GM12878 (cell line): ENCODE measurements at regions not wholly inside any gene's neighbourhood (a gene's known extent, or its start where the extent isn't known, plus 50 kb on each side); places are given as distances from the start of the nearest gene placed in this dataset.

Experiments used
- ATAC-seq: fragments of 200-7000 bp; cut with Tn5 transposase; 3 replicates; pipeline ENCODE4 v1.9.1; 2020; ENCODE audit warnings: mild to moderate bottlenecking, moderate library complexity
- BruUV-seq: library from RNA; stranded (reverse); fragments of 400-500 nt; replicated peaks from 2 replicates; lab custom pipeline; 2021; lab: Mats Ljungman, UMichigan
- CTCF ChIA-PET: fragments of 300-600 bp; sonication (Branson Sonifier 250); formaldehyde crosslinking; extraction: SDS; loops from one replicate; lab custom pipeline; 2021; ENCODE audit warnings: inconsistent platforms; lab: Yijun Ruan, JAX
- POLR2A ChIA-PET: fragments of 350-600 bp; formaldehyde crosslinking; extraction: SDS; loops from one replicate; lab custom pipeline; 2021; ENCODE audit warnings: inconsistent platforms; lab: Charles Lee
- RAD21 ChIA-PET: fragments of 300-600 bp; sonication (Branson Sonifier 250); formaldehyde crosslinking; loops from one replicate; lab custom pipeline; 2023; ENCODE audit warnings: antibody characterized with exemption; ENCODE audit not compliant: unreplicated experiment; lab: Charles Lee
- SMC1A ChIA-PET: fragments of 300-600 bp; sonication (Branson Sonifier 250); formaldehyde crosslinking; loops from one replicate; lab custom pipeline; 2023; ENCODE audit not compliant: unreplicated experiment, uncharacterized antibody; lab: Charles Lee
- DNase-seq: peaks from one replicate; pipeline ENCODE4 v3.0.0-alpha.2; 2011; ENCODE audit warnings: low read depth, low spot score
- FAIRE-seq: peaks from 3 replicates; lab custom pipeline; 2011; peaks lifted over from hg19 to GRCh38; lab: Jason Lieb, UNC
- H2AFZ ChIP-seq: 2 replicates; pipeline ENCODE4 v1.6.0; 2011; ENCODE audit warnings: low read depth, low read length, control low read depth; ENCODE audit not compliant: control insufficient read depth
- H3K27ac ChIP-seq: 2 replicates; pipeline ENCODE4 v1.5.1; 2011; ENCODE audit warnings: control low read depth; ENCODE audit not compliant: control insufficient read depth, insufficient read depth
- H3K27me3 ChIP-seq, 2 experiments: replicated peaks in 1 of 2; 2 replicates each; pipeline versions ENCODE4 v1.6.0 to v1.6.1; 2011; ENCODE audit warnings: low read length in 1 of 2; ENCODE audit not compliant: control insufficient read depth in 2 of 2, insufficient read depth in 2 of 2
- H3K36me3 ChIP-seq, 2 experiments: 2 replicates each; pipeline ENCODE4 v1.5.1; 2011; ENCODE audit warnings: low read length in 1 of 2; ENCODE audit not compliant: control insufficient read depth in 2 of 2, insufficient read depth in 2 of 2
- H3K4me1 ChIP-seq: 2 replicates; pipeline ENCODE4 v1.6.1; 2011; ENCODE audit warnings: mild to moderate bottlenecking, low read length, moderate library complexity, mixed read lengths; ENCODE audit not compliant: control insufficient read depth, insufficient read depth
- H3K4me2 ChIP-seq: 2 replicates; pipeline ENCODE4 v1.6.0; 2011; ENCODE audit warnings: control low read depth; ENCODE audit not compliant: control insufficient read depth, insufficient read depth
- H3K4me3 ChIP-seq: fragments of 200-600 bp; sonication (generic); 2 replicates; pipeline ENCODE4 v1.5.1; 2016
- H3K79me2 ChIP-seq: 2 replicates; pipeline ENCODE4 v1.6.0; 2011; ENCODE audit warnings: low read length; ENCODE audit not compliant: control insufficient read depth, insufficient read depth
- H3K9ac ChIP-seq: 2 replicates; pipeline ENCODE4 v1.8.0; 2011; ENCODE audit warnings: low read length, control low read depth, mixed read lengths; ENCODE audit not compliant: control insufficient read depth, insufficient read depth
- H3K9me3 ChIP-seq: replicated peaks from 3 replicates; pipeline ENCODE4 v1.5.1; 2011; ENCODE audit warnings: mild to moderate bottlenecking, low read length; ENCODE audit not compliant: control insufficient read depth, insufficient read depth
- H4K20me1 ChIP-seq: 2 replicates; pipeline ENCODE4 v1.6.0; 2011; ENCODE audit not compliant: control insufficient read depth, insufficient read depth
- CREB1 ChIP-seq: IDR thresholded peaks from 2 replicates; pipeline ENCODE4 v1.6.1; 2012; ENCODE audit warnings: low read depth, mild to moderate bottlenecking, inconsistent platforms
- CREM ChIP-seq: IDR thresholded peaks from 2 replicates; pipeline ENCODE4 v1.6.1; 2014; ENCODE audit warnings: antibody characterized with exemption, low read depth
- NFXL1 ChIP-seq: fragments of 450-650 bp; IDR thresholded peaks from 2 replicates; pipeline ENCODE4 v1.6.1; 2017; ENCODE audit warnings: antibody characterized with exemption, mild to moderate bottlenecking, borderline replicate concordance
- YY1 ChIP-seq: IDR thresholded peaks from 2 replicates; pipeline ENCODE4 v1.6.1; 2011; ENCODE audit warnings: low read depth, mild to moderate bottlenecking, low read length
- ZBED1 ChIP-seq: IDR thresholded peaks from 2 replicates; pipeline ENCODE4 v1.6.1; 2016; ENCODE audit warnings: borderline replicate concordance
- ZBTB11 ChIP-seq: fragments of 450-650 bp; formaldehyde crosslinking; IDR thresholded peaks from 2 replicates; pipeline ENCODE4 v1.5.0; 2022; ENCODE audit warnings: mild to moderate bottlenecking, missing genetic modification characterization
- ZBTB33 ChIP-seq: fragments of 450-650 bp; IDR thresholded peaks from 2 replicates; pipeline ENCODE4 v1.6.1; 2017; ENCODE audit warnings: mild to moderate bottlenecking
- ZNF274 ChIP-seq: IDR thresholded peaks from one replicate; pipeline ENCODE4 v1.8.0; 2011; ENCODE audit not compliant: insufficient read length, insufficient read depth
- ZSCAN29 ChIP-seq: fragments of 450-650 bp; IDR thresholded peaks from 2 replicates; pipeline ENCODE4 v1.6.1; 2017; ENCODE audit warnings: mild to moderate bottlenecking, moderate library complexity
- WGBS: methylation state at CpG from one replicate; pipeline ENCODE4 v1.1.6; 2016; ENCODE audit warnings: low lambda C conversion rate; ENCODE audit not compliant: insufficient replicate concordance, insufficient coverage; ENCODE audit errors: missing lambda C conversion rate; 5-methylcytosine and 5-hydroxymethylcytosine counted together
- in situ Hi-C: fragments of 300-500 bp; cut with MboI; formaldehyde crosslinking; loops from 9 replicates; pipeline ENCODE4 v1.14.3; 2018; ENCODE audit warnings: mixed read lengths
- intact Hi-C: fragments of 100-400 bp; cut with micrococcal nuclease; formaldehyde crosslinking; loops from one replicate; pipeline ENCODE4 v1.14.2; 2022; ENCODE audit not compliant: unreplicated experiment
- TF ChIP-seq, protein P1 (sequence below): fragments of 450-650 bp; IDR thresholded peaks from 2 replicates; pipeline ENCODE4 v1.6.1; 2017; ENCODE audit warnings: borderline replicate concordance
- TF ChIP-seq, protein P2 (sequence below): fragments of 450-650 bp; IDR thresholded peaks from 2 replicates; pipeline ENCODE4 v1.6.1; 2016; ENCODE audit warnings: mild to moderate bottlenecking, moderate library complexity, borderline replicate concordance

GRCh38 chr5:124574521-124575436 lies 171.7 kb downstream of the ZNF608 start:
- H4K20me1 ChIP-seq = no peaks in the 10 kb centered on the region
- 60% methylated on average over 7 of the region's 7 CpGs for WGBS
- DNase-seq (no peak), ATAC-seq (no peak), FAIRE-seq (no peak)
- H3K9ac ChIP-seq = no peak overlapping the region
- no peak overlapping the region for H3K4me3 ChIP-seq
- H3K4me2 ChIP-seq = no peak overlapping the region
- intact Hi-C loops = no loop called here
- no peaks in the 10 kb centered on the region for H3K79me2 ChIP-seq
- SMC1A ChIA-PET = interaction anchor here (0.9 to 1.5 kb wide), 2 partner anchors 14 to 239 kb away, joined by 3 to 4 read pairs; no protein-coding TSS in a partner anchor
- POLR2A ChIA-PET = interaction anchor here (0.5 kb wide), 1 partner anchor 412 kb away, joined by 3 read pairs; no protein-coding TSS in a partner anchor
- peaks cover 4% of the 10 kb centered on the region; the same call in 1 of the 2 replicates for H3K4me1 ChIP-seq
- BruUV-seq = no TSS peak
- H3K36me3 ChIP-seq = no peaks in the 10 kb centered on the region
- CTCF ChIA-PET = interaction anchor here (1.1 kb wide), 1 partner anchor 72 kb away, joined by 4 read pairs; no protein-coding TSS in a partner anchor
- RAD21 ChIA-PET = no interaction called here
- in situ Hi-C loops = no loop called here
- H2AFZ ChIP-seq = no peak overlapping the region
- H3K27ac ChIP-seq = no peak overlapping the region
- no peaks in the 10 kb centered on the region for H3K27me3 ChIP-seq
- no peaks in the 10 kb centered on the region for H3K9me3 ChIP-seq
- TF ChIP-seq ZBTB33 = no peak
- TF ChIP-seq YY1 = no peak
- TF ChIP-seq ZBED1 = no peak
- no peak for TF ChIP-seq ZSCAN29
- no peak for TF ChIP-seq ZBTB11 (CRISPR knock-in tag)
- TF ChIP-seq NFXL1 = no peak
- TF ChIP-seq CREB1 = no peak
- TF ChIP-seq, protein P1, sequence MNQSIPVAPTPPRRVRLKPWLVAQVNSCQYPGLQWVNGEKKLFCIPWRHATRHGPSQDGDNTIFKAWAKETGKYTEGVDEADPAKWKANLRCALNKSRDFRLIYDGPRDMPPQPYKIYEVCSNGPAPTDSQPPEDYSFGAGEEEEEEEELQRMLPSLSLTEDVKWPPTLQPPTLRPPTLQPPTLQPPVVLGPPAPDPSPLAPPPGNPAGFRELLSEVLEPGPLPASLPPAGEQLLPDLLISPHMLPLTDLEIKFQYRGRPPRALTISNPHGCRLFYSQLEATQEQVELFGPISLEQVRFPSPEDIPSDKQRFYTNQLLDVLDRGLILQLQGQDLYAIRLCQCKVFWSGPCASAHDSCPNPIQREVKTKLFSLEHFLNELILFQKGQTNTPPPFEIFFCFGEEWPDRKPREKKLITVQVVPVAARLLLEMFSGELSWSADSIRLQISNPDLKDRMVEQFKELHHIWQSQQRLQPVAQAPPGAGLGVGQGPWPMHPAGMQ = no peak
- no peak for TF ChIP-seq ZNF274
- no peak for TF ChIP-seq CREM
- TF ChIP-seq, protein P2, sequence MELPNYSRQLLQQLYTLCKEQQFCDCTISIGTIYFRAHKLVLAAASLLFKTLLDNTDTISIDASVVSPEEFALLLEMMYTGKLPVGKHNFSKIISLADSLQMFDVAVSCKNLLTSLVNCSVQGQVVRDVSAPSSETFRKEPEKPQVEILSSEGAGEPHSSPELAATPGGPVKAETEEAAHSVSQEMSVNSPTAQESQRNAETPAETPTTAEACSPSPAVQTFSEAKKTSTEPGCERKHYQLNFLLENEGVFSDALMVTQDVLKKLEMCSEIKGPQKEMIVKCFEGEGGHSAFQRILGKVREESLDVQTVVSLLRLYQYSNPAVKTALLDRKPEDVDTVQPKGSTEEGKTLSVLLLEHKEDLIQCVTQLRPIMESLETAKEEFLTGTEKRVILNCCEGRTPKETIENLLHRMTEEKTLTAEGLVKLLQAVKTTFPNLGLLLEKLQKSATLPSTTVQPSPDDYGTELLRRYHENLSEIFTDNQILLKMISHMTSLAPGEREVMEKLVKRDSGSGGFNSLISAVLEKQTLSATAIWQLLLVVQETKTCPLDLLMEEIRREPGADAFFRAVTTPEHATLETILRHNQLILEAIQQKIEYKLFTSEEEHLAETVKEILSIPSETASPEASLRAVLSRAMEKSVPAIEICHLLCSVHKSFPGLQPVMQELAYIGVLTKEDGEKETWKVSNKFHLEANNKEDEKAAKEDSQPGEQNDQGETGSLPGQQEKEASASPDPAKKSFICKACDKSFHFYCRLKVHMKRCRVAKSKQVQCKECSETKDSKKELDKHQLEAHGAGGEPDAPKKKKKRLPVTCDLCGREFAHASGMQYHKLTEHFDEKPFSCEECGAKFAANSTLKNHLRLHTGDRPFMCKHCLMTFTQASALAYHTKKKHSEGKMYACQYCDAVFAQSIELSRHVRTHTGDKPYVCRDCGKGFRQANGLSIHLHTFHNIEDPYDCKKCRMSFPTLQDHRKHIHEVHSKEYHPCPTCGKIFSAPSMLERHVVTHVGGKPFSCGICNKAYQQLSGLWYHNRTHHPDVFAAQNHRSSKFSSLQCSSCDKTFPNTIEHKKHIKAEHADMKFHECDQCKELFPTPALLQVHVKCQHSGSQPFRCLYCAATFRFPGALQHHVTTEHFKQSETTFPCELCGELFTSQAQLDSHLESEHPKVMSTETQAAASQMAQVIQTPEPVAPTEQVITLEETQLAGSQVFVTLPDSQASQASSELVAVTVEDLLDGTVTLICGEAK = no peak
